ENCODE measurements at regions not wholly inside any gene's neighbourhood (a gene's known extent, or its start where the extent isn't known, plus 50 kb on each side); places are given as distances from the start of the nearest gene placed in this dataset.

DNA sequence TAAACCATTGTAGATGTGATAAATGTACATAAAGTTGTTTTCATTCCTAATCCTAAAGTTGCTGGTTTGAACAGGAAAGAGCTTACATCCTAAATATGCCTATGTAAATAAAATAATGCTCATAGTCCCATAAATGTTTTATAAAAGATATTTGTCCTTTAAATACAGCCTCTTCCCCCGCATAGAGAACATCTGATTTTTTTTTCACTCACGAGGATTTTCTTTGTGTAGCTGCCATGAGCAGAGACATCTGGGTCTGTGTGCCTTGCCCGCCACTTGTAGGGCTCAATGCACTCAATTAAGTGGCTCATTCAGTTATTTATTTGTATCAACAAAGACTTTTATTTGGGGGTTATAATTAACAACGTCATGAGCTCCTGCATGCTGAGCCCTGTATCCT is 72.8 kb downstream of the SOWAHC start:
- no peak for TF ChIP-seq EZH2 (IDR thresholded peaks at IDR 0.05; ENCODE audit: insufficient read depth, low read length)
- TF ChIP-seq, protein P1, sequence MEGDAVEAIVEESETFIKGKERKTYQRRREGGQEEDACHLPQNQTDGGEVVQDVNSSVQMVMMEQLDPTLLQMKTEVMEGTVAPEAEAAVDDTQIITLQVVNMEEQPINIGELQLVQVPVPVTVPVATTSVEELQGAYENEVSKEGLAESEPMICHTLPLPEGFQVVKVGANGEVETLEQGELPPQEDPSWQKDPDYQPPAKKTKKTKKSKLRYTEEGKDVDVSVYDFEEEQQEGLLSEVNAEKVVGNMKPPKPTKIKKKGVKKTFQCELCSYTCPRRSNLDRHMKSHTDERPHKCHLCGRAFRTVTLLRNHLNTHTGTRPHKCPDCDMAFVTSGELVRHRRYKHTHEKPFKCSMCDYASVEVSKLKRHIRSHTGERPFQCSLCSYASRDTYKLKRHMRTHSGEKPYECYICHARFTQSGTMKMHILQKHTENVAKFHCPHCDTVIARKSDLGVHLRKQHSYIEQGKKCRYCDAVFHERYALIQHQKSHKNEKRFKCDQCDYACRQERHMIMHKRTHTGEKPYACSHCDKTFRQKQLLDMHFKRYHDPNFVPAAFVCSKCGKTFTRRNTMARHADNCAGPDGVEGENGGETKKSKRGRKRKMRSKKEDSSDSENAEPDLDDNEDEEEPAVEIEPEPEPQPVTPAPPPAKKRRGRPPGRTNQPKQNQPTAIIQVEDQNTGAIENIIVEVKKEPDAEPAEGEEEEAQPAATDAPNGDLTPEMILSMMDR (IDR thresholded peaks at IDR 0.05; ENCODE audit: insufficient read depth, low read depth, low read length) = no peak

Data from astrocyte (in vitro differentiated cells and primary cell).